NCI-H460 (cell line): ENCODE measurements at regions not wholly inside any gene's neighbourhood (a gene's known extent, or its start where the extent isn't known, plus 50 kb on each side); places are given as distances from the start of the nearest gene placed in this dataset.

Experiments
- DNase-seq: peaks from one replicate; pipeline ENCODE4 v3.0.0-alpha.2; 2016; ENCODE audit warnings: low read depth; ENCODE audit errors: extremely low read depth
- small RNA-seq, 2 experiments: library from RNA; depleted of rRNA; stranded (forward); fragments of <200 nt; gene quantifications; one replicate each; pipeline ENCODE3, GENCODE V24; 2014

DNA sequence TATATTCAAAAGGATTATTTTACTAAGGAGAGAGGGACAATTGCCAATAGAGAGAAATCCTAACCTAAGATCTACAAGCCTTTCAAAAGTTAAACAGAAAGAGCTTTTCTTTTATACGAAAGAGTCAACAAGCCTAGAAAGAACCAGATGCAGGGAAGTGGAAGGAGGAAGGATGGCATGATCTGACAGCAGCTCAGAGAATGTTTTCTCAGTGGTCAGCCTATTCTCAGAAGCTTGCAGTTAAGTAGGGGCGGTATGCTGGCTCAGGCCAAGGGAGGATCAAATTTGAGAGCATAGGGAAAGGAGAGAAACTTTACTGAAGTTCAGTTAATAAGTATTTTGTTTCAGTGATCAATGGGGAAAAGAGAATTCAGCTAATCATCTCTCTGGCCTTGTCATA is 88.0 kb upstream of the FTMT start:
- no peak for DNase-seq

DNA sequence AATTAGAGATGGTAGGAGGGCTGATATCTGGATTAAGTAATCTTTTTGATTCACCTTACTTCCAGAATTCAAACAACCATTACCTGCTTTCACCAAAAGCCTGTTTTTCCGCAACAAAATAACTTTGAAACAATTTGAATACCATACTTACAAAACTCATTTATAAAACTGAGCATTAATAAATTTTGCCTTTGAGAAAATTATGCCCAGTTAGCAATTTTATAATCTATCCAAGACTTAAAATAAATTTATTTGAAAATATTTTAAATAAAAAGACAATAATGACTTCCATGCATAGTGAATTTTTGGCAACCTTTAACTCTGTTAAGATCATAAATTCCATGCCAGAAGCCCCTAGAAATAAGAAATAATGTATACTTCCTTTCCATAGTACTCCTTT is 71.3 kb upstream of the FTMT start:
- no peak for DNase-seq

DNA sequence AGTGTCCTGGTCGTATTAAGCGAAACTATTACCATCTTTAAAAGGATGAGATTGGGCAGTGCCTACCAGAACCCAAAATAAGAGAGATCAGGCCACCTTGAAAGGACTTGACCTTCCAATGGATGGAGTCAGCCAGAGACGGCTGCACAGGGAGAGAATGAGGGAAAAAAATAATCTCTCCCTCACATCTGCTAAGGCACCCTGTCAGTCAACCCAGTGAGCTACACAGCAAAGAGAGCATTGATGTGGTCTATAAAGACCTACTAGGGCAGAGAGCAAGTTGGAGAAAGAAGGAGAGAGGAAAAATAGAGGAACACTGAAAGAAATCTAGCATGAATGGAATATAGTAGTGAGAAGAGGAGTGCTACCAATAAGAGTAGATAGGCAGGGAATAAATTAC is 68.0 kb upstream of the FTMT start:
- no peak for DNase-seq

DNA sequence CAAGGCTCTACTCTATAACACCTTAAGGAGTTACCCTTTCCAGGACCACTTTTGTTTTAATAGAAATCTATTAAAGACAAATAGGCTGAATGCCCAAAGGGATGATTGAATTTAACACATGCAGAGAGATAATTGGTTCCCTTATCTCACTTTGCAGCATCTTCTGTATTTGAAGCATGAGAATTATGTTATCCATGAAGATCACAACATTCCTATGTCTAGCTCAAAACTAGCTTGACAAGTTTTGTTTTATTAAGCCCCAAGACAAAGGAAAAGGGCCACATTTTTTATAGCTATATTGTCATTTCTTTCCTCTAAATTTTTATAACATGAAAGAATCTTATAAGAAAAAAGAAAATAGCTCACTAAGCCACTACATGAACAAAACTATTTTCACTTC is 57.9 kb upstream of the FTMT start:
- no peak for DNase-seq

DNA sequence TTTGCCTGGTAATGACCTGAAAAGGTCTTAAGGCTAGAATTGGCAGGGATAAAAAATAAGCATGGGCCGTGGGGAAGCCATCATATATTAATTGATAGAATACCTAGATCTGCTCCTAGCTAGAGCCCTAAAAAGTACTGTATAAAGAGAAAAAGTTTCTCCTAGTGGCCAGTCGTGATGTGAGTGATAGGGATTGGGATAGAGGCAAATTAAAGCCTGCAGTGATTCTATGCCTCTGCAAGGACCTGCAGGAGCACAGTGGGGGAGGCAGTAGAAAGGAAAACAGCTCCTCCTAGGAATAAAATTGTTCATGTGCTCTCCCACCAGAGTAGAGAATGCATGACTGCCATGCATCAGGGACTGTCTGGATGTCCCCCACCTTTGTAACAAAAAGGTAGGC is 56.2 kb upstream of the FTMT start:
- DNase-seq: no peak

DNA sequence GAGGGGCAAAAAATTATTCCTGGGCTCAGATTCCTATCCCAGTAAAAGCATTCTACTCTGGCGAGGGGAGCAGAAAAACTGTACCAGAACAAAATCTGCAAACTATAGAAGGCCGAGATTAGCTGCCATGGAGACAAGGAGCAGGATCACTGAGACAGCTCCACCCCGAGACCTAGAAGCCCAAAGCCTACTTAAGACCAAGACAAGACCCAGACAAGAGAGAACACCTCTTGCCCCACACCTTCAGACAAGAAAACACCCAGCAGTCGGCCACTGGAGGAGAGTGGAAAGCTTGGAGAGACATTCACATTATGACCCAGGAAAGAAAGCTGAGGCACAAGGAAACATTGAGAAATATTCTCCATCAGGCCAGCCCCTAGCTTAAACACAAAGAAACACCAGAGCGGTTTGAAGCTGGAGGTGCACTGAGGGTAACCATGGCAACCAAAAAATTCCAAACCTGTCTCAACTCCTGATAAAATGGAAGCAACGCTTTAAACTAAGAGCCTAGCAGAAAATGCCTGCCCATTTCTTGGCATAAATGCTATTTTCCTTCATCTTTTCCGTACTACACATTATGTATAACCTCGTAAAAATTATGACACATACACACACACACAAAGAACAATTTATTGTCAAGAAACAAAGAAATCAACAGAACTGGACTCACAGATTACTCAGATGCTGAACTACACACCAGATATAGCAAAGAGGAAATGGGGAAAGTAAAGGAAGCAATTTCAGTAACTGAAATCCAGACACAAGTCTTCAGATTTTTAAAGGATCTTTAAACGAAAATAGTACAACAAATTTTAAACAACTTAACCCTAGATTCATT is 53.8 kb upstream of the FTMT start:
- DNase-seq: no peak

Small RNAs in the stretch of these regions (small RNA-seq; reads per million reads assigned to genes)
- gene AC010350.1: 0 reads per million in 2 experiments
